GM18870 (cell line): ENCODE measurements at regions not wholly inside any gene's neighbourhood (a gene's known extent, or its start where the extent isn't known, plus 50 kb on each side); places are given as distances from the start of the nearest gene placed in this dataset.

ENCODE experiments used
- ATAC-seq: cut with Tn5 transposase; IDR thresholded peaks from one replicate; pipeline ENCODE4 v1.9.1; 2021; ENCODE audit warnings: moderate library complexity; ENCODE audit not compliant: unreplicated experiment

DNA sequence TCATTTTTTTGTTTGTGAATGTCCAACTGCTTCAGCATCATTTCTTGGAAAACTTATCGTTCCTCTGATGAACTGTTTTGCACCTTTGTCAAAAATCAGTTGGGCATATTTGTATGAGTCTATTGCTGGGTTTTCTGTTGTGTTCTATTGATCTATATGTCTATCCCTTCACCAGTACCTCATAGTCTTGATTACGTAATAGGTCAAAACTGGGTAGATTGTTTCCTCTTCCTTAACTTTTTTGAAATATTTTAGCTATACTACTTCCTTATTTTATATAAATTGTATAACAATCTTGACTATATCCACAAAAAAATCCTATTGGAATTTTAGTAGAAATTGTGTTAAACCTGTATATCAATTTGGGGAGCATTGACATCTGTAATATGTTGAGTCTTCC, 104.1 kb upstream of the PALS2 start:
- no peak for ATAC-seq

DNA sequence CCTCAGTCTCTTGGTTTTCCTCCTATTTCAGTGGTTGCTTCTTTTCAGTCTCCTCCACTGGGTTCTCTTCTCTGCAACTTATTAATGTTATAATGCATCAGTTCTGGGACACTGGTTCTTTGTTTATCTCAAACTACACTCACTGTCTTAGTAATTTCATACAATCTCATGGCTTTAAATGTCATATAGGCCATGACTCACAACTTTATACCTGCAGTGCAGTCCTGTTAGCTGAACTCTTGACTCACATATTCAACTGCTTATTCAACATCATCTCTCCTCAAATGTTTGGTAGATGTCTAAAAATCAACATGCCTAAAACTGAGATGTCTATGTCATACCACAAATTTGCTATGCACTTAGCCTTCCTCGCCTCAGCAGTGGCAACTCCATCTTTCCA, 101.2 kb upstream of the PALS2 start:
- ATAC-seq, result no peak

- ATAC-seq, result no peak
Observed at GRCh38 chr7:24475166-24475961, 97.9 kb upstream of the PALS2 start.

GRCh38 chr7:24476227-24476626, 97.0 kb upstream of the PALS2 start:
- ATAC-seq, result no peak

DNA sequence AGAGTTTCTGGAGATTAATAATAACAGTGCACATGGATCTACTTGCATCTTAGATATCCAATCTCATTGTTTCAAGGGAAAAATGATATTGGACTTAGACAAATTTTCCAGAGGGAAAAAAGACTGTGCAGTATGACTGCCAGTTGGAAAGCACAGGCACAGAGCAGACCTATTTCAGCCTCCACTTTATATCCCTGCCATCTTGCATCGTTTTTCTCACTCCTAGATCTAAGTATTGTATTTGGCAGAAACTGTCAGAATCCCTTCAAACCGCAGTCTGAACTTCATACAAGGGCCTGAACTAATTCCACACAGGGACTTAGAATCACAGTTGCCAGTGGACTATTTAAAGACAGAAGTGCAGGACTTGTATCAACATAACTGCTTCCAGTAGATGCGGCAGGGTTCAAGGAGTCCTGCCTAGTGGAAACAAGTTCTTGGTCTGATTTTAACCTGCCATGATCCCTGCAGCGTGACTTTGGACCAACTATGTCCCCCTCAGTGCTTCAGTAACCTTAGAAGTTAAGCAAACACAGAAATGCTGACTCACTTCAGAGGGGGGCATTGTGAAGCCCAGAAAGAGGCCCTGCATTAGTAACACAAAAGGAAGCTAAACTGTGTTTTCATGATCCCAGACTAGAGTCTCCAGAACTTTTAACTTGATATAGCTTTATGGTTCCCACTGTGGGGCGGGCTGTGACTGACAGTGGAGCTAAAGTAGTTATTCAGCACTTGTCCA, 95.7 kb upstream of the PALS2 start:
- no peak for ATAC-seq

DNA sequence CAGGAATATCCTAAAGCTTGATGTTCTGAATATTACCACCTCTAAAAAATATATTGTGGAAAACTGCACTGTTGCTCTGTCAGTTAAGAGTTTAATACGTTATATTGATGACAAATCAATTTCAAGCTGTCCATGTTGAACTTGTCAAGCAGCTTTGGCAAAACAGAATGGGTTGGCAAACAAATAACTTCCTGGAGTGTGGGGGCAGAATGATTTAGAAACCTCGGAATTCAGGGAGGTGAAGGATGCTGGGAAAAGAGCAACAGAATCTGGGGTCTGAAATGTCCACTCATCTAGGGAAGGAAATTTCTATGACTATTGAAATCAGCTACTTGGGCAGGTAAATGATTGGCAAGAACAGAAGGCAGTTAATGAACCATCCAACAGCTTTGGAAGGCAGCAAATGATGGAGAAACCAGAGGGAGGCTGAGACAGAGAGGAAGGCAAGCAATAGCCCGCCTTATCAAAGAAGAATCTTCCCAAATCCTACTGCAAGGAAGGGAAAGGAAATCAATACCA, 95.1 kb upstream of the PALS2 start:
- ATAC-seq, result no peak

DNA sequence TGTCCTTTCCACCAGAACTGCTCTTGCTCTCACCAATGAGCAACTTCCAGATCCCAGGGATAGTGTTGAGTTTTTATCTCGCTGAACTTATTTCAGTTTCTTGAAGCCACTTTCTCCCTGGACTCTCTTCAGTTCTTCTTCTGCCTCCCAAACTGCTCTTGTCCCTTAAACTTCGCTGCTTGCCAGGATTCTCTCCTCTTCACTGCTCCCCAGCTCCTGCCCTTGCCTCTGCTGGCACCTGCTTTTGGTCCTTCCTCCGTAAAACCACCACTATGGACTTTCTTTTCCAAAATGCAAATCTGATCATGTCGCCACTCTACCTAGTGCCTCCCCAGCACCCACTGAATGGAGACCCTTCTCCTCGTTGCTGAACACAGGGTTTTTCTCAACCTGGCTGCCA, 92.8 kb upstream of the PALS2 start:
- ATAC-seq, result no peak

DNA sequence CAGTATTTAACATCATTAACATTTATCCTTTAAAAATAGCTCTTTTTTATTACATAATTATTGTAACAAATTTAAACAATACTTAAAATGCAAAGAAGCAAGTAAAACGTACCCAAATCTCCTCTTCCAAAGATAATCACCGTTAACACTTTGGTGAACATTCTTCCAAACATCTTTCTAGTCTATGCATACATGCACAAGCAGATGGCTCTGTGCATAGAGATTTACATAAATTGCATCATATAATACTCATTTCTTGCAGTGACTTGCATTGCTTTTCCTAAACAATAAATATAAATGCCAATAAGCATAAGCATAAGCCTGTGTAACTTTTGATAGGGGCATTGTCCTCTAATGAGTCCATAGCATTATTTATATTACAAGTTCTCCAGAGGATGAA, 89.4 kb upstream of the PALS2 start:
- no peak for ATAC-seq

DNA sequence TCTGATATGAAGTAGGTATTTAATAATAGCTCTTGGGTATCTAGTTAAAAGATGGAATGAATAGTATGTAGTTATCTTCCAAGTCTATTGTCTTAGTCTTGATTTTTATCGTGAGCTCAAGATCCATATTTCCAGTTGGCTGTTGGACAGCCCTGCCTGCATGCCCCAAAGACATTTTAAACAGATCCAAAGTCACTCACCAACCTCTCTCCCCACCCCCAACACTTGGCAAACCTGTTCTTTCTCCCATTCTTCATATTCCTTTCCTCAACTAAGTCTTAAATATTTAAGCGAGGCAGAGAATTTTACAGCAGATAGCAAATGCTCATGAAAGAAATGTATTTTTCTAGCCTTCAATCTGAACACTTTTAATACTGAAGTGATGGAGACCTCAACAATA, 80.7 kb upstream of the PALS2 start:
- no peak for ATAC-seq

- no peak for ATAC-seq
Observed at GRCh38 chr7:24494832-24495231, 78.4 kb upstream of the PALS2 start.

DNA sequence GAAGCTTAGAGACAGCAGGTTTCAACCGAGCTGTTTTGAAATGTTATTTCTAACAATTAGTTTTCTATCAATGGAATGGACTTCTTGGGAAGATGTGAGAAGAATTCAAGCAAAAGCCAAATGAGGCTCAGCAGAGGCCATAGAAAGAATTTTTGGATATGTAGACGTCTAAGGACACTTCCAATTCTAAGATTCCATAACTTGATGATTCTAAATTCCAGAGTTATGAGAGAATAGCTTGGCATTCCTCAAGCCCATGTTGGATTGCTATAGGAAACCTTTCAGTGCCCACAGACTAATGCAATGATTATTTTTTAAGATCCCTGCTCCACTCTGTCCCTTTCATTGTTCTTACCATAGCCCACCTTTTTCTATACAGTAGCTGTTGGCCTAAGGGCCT, 77.2 kb upstream of the PALS2 start:
- no peak for ATAC-seq

DNA sequence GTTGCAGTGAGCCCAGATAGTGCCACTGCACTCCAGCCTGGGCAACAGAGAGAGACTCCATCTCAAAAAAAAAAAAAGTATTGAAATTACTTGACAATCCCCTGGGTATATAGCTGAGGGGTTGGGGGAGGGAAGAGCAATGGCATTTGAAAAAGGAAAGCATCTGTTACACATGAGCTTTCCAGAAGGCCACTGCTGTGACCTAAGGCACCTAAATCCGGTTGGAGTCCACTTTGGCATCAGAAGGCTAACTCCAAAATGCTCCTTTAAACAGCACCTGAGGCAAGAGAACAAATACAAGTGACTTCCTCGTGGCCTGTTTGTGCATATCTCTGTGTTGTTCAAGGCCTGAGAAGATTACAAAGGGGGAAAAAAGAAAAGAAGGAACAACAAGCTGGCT, 74.8 kb upstream of the PALS2 start:
- no peak for ATAC-seq

- ATAC-seq, result no peak
Observed at GRCh38 chr7:24499871-24500270, 73.4 kb upstream of the PALS2 start.

DNA sequence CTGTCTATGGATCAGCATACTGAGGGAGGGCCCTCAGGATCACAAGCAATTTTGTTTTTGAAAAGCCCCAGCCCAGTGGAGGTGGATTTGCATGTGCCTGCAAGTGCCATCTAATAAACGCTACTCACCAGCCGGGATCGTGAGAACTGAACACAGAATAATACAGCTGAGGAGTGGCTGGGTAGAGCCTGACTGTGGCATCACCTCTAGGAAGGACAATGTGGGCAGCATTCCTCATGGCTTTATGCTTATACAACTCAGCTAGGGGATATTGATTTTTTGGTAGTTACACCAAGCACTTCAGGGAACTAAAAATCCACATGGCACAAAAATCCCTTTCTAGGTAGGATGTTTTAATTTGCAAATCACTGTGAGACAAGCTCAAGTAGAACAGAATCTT, 72.7 kb upstream of the PALS2 start:
- ATAC-seq, result no peak

GRCh38 chr7:24501009-24501408, 72.2 kb upstream of the PALS2 start:
- ATAC-seq, result no peak

- ATAC-seq, result no peak
Observed at GRCh38 chr7:24501443-24502134, 71.7 kb upstream of the PALS2 start.

- no peak for ATAC-seq
Observed at GRCh38 chr7:24502135-24502488, 71.1 kb upstream of the PALS2 start.

DNA sequence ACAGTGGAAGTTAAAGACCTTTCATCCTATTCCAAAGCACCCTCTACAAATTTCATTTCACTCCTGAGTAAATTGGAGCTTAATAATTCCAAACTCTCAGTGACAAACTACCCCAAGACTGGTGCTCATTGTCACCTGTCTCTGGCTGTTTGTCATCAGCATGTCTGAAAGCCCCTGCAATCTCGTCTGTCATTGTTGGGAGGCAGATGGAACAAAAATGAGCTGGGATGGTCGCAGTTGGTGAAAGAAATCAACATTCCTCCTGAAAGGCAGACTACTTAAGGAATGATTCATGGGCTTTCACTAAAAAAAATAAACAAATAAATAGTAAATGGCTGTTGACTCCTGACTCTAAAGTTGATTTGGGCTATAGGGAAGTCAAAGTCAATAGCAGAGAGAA, 69.7 kb upstream of the PALS2 start:
- no peak for ATAC-seq

GRCh38 chr7:24504040-24504439, 69.2 kb upstream of the PALS2 start:
- no peak for ATAC-seq

DNA sequence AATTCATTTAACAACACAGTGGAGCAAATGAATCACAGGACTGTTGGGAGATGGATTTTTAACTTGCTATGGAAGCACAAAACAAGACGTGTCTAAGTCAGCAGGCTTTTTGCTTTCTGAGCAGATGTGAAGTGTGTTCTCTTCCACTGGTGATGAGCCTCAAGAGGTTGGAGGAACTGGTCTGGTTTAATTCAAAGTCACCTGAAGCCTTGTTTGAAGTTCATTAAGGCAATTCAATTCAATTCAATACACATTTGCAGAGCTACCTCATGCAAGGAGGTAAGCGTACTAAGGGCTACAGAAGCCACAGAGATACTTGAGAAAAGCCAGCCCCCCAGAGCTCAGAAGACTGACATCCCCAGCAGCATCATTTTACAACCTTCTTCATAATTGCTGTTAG, 68.4 kb upstream of the PALS2 start:
- no peak for ATAC-seq

- no peak for ATAC-seq
Observed at GRCh38 chr7:24505968-24506367, 67.3 kb upstream of the PALS2 start.

GRCh38 chr7:24508316-24508715, 64.9 kb upstream of the PALS2 start:
- no peak for ATAC-seq
